Peyer's patch (tissue), 4 donors: ENCODE measurements at regions not wholly inside any gene's neighbourhood (a gene's known extent, or its start where the extent isn't known, plus 50 kb on each side); places are given as distances from the start of the nearest gene placed in this dataset.

ENCODE experiments used
- CTCF ChIP-seq, 6 experiments: fragments of 450-650 bp in 4 of 6; fragments of 200-600 bp in 2 of 6; sonication (generic) in 1 of 6; IDR thresholded peaks; one replicate each; pipeline ENCODE4 v1.5.1; 2017 to 2019; ENCODE audit warnings: antibody characterized with exemption in 6 of 6, mild to moderate bottlenecking in 3 of 6, moderate library complexity in 1 of 6
- POLR2A ChIP-seq, 2 donors: fragments of 450-650 bp; IDR thresholded peaks; one replicate each; pipeline ENCODE4 v1.5.1; 2017; ENCODE audit warnings: antibody characterized with exemption in 2 of 2, mild to moderate bottlenecking in 2 of 2, moderate library complexity in 2 of 2

DNA sequence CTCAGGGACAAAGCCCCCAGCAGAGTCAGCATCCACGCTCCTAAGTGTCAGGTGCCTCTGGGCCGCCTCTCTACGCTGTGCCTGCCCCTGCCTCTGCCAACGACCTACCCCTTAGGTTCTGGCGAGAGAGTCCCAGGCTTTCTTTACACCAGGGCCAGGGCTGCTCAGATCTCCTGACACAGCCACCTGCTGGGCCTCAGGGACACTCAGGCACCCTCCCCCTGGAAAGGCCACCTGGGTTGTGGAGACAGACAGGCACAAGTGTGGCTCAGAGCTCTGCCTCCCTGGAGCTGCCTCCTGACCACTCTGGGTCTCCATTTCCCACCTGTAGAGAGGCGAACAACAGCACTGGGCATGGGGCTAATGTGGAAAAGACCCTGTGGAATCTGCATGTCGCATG lies 90.0 kb upstream of the ADRA2C start:
- no peak for TF ChIP-seq CTCF (IDR thresholded peaks at IDR 0.05)
- TF ChIP-seq POLR2A (IDR thresholded peaks at IDR 0.05): no peak
